Raji (cell line): ENCODE measurements at regions not wholly inside any gene's neighbourhood (a gene's known extent, or its start where the extent isn't known, plus 50 kb on each side); places are given as distances from the start of the nearest gene placed in this dataset.

Source experiments
- POLR2A ChIP-seq: IDR thresholded peaks from 2 replicates; pipeline ENCODE4 v1.6.1; 2011; ENCODE audit warnings: low read depth, low read length, control low read depth; ENCODE audit not compliant: insufficient read depth

DNA sequence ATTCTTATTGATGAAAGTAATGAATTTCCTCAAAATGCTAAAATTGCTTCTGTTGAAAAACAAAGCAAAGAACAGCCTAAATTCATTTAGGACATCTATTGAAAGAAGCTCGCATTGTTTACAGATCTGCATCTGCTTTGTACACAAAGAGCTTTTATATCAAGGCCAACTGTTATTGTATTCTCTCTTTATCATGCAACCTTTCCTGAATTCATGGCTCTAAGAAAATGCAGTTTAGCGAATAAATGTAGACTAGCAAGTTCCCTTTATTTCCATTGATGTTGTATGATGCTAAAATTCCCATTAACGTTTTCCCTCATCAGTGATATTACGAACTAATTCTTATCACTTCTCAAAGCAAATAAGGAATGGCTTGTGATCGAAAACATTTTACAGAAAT is 446.3 kb downstream of the MID1IP1 start:
- TF ChIP-seq POLR2A, result no peak

- no peak for TF ChIP-seq POLR2A
Measured at GRCh38 chrX:39248330-39248729, 447.1 kb downstream of the MID1IP1 start.

- no peak for TF ChIP-seq POLR2A
Measured at GRCh38 chrX:39249999-39250398, 448.7 kb downstream of the MID1IP1 start.

DNA sequence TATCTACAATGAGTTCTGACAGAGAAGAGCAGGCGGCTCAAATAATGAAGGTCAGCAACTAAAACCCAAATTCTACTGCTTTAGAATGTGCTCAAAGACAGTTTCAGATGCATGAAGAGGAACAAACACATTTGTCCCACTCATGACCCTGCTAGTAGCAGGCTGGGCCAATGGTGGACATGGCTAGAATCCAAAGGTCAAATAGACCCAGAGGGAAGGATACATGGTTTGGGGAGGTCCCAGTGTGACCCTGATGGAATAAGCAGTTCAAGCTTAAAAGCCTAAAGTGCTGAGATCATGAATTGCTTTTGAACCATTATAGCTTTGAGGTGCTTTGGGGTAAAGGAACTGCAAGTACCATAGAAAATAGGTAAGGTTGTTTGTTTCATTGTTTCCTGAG is 450.7 kb downstream of the MID1IP1 start:
- no peak for TF ChIP-seq POLR2A

- TF ChIP-seq POLR2A, result no peak
Measured at GRCh38 chrX:39253551-39253950, 452.3 kb downstream of the MID1IP1 start.

- no peak for TF ChIP-seq POLR2A
Measured at GRCh38 chrX:39258331-39258730, 457.1 kb downstream of the MID1IP1 start.

DNA sequence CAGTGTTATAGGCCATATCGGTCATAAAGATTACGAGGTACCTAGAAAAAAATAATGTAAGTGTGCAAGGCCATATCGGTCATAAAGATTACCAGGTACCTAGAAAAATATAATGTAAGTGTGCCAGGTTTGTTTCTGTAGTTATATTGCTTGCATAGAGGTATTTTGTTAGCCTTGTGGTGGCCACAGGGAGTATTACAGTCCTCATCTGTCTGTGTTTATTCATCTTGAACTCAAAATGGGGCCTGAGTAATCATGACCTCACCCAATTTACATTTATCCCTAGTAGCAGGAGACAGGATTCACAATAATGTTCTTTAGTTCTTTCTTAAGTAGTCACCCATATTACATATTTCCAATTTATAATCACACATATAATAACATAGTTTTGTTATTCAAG is 459.7 kb downstream of the MID1IP1 start:
- no peak for TF ChIP-seq POLR2A

DNA sequence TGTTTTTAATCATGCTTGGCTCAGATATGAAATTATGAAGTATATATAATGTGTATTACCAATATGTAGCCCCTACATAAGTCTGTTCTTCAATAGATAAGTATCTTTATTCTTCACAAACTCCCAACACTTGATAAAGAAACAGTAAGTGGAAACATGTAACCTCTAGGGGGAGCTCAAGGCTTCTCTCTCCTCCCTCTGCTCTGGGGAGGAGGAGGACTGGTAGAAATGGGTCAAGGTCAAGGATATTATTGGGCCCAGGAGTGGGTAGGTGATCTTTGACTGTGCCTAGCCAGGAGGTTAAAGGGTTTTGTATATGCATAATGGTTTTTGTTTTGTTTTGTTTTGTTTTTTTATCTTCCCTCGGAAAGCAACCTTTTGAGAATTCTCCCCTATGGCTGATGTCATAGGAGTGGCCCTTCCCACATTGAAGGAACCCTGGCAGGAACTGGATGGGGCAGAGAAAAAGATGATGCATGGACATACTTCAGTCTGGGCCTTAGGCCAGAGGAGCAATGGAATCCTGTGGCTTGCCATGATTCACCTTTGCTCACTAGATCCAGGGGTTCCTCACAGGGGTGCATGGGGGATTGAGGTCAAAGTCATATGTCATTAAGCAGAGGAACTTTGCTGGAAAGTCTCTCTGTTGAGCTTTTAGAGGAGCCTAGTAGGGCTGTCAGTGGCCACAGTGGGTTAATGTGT is 460.3 kb downstream of the MID1IP1 start:
- TF ChIP-seq POLR2A, result no peak

- TF ChIP-seq POLR2A, result no peak
Measured at GRCh38 chrX:39262641-39263040, 461.4 kb downstream of the MID1IP1 start.

GRCh38 chrX:39264023-39264422 is 462.8 kb downstream of the MID1IP1 start:
- TF ChIP-seq POLR2A, result no peak

DNA sequence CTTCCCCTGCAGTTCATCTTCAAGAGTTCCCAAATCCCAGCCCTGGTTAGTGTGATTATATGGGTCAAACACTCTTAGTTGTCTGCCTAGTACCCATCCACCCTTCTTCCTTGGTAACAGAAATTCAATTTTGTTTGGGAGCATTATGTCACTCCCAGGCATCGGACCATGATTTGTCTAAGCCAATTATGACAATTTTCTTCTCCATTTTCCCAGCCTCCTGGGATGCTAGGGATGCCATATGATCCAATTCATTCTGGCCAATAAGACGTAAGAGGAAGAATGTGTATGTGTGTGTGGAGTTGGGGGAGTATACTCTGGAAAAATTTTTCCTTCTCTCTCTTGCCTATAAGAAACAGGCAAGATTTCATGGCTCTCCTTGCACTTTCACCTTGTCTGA is 465.9 kb downstream of the MID1IP1 start:
- TF ChIP-seq POLR2A, result no peak

GRCh38 chrX:39268207-39268606 is 466.9 kb downstream of the MID1IP1 start:
- no peak for TF ChIP-seq POLR2A

GRCh38 chrX:39275500-39276068 is 474.3 kb downstream of the MID1IP1 start:
- no peak for TF ChIP-seq POLR2A

DNA sequence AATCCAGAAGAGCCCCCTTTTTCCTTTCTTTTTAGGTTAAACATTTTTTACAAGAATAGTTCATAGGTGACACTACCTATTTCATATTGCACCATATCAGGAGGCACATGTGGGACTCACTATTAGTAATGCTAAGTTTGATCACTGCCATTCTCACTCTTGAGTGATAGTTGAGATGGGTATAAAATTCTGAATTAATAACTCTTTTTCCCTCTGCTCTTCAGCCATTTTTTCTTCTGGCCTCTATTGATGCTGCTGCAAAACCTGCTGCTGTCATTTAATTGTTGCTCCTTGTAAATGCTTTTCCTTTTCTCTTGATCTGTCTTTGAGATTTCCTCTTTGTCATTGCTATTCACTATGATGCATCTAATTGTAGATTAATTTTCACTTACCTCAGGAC is 482.0 kb downstream of the MID1IP1 start:
- TF ChIP-seq POLR2A, result no peak

DNA sequence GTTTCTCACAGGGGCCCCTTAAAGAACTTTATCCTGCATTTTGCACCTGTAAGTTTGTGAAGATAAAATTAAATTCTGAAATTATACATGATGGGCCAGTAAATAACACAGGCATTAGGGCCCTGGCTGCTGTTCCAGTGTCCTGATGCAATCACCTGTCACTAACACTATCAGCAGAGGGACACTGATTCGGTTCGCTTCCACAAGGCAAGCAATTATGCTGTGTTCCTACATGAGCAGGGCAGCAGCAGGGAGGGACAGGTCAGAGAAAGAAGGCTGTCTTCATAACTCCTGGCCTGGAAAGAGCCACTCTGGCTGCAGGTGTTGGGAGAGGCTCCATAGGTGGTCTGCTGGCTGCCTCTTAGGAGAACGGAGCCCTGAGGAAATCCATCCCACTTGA is 487.3 kb downstream of the MID1IP1 start:
- no peak for TF ChIP-seq POLR2A

DNA sequence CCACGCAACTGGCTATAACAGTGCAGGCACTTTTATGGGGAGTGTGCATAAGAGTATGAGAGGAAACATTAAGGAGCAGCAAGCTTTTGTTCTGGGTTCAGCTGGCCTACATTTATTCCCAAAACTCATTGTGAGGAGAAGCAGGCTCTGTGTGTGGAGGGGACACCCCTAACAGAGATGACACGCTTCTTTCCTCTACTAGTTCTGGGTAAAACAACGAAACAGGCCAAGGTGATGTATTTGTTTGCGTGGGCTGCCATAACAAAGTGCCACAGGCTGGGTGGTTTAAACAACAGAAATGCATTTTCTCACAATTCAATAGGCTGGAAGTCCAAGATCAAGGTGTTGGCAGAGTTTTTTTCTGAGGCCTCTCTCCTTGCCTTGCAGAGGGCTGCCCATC is 488.6 kb downstream of the MID1IP1 start:
- TF ChIP-seq POLR2A, result no peak

DNA sequence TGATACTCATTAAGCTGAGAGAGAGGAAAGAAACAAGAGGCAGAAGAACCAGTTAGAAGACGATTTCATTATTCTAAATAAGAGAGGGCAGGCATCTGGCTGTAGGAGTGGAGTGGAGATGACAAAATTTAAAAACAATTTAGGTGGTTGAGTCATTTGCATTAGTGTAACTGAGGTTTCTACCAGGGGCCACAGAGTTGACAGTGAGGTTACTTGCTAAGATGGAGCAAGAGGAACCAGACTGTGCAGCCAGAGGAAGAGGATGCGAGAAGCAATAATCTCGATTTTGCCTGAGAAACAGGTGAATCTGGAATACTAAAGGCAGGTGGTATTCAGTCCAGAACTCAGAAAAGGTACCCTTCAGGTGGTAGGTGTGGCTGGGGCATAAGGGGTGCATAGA is 491.9 kb downstream of the MID1IP1 start:
- 0 out of 2 replicates have a peak, but pooled peaks have one; percentile 26 for TF ChIP-seq POLR2A
